Inferior parietal cortex (tissue), 1 donor: ENCODE measurements at regions not wholly inside any gene's neighbourhood (a gene's known extent, or its start where the extent isn't known, plus 50 kb on each side); places are given as distances from the start of the nearest gene placed in this dataset.

Experiments used
- DNase-seq: peaks from one replicate; pipeline ENCODE4 v3.0.0-alpha.2; 2016; ENCODE audit errors: extremely low spot score

DNA sequence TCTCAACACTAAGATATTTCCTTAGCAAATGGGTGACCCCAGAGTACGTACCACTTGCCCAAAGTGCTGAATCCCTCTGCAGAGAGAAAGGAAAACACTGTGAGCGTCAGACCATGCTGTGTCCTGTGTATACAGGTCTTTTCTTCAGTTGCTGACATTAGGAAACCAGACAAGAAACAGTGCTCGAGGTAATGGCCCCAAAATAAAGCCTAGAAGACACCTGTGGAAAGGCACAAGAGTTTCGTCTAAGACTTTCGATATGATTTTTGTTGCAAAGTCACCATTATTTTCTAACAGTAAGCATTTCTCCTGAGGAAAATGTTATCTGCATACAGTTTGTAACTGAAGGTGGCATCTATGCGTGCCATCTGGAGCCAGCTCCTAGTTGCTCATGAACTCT is 62.0 kb upstream of the SIMC1 start:
- no peak for DNase-seq

DNA sequence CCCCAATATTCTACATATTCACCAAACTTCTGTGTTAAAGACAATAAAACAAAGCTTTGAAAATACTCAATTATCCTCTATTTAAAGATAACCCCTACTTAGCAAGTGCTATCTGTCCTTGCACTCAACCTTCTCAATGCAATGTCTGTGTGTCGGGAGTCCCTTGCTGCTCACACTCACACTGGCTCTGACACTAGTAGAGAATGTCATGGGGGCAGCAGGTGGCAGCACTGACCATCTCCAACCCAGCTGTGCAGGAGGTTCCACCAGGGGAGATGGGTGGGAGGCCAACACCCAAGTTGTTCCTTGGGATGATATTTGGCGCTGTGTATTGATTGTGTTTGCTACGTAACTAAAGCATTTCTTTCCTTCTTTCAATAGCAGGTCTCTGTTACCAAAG is 59.4 kb upstream of the SIMC1 start:
- DNase-seq = no peak

DNA sequence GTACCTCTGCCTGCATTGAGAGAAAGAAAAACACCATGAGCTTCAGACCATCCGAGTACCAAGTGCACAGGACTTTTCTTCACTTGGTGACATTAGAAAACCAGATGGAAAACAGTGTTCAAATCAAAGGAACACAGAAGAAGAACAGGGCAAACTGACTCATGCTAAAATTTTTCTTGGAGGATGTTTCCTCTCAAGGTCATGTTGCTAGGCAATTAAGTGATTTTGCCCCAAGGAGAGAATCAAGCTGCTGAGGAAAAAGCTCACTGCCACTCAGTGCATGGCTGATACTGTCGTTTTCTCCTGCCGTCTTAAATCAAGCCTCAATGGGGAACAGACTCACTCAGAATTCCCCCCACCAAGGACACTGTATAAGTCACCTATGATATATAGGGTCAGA is 57.9 kb upstream of the SIMC1 start:
- DNase-seq = no peak

DNA sequence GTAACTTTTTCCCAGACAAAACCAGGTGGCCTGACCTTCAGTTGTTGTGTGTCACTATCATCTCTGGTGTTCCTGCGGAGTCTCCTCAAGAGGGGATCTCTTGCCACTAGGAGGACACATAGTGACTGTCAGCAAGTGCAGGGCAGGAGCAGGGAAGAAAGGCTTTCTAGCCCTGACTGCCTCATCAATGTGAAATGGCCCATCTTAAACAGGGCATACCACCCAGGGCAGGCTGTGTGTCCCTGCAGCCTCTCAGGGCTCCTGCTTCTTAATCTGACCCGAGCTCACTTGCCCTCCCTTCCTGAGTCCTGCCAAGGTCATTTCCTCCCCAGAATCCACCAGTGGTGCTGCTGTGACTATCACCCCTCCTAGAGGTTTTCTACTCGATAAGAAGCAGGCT is 57.4 kb upstream of the SIMC1 start:
- no peak for DNase-seq

DNA sequence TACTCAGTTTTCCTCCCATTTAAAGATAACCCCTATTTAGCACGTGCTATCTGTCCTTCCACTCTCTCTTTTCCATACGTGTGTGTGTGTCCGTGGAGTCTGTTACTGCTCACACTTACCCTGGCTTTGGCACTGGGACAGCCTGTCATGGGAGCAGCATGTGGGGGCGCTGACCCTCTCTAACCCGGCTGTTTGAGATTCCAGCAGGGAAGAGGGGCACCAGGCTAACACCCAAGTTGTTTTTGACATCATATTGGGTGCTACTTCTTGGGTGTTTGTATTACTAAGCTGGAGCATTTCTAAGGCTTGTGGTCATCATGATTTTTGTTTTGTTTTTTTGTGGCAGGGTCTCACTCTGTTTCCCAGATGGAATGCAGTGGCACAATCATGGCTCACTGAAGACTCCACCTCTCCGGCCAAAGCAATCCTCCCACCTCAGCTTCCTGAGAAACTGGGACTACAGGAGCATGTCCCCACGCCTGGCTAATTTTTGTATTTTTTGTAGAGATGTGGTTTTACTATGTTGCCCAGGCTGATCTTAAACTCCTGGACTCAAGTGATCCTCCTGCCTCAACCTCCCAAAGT is 56.9 kb upstream of the SIMC1 start:
- no peak for DNase-seq

DNA sequence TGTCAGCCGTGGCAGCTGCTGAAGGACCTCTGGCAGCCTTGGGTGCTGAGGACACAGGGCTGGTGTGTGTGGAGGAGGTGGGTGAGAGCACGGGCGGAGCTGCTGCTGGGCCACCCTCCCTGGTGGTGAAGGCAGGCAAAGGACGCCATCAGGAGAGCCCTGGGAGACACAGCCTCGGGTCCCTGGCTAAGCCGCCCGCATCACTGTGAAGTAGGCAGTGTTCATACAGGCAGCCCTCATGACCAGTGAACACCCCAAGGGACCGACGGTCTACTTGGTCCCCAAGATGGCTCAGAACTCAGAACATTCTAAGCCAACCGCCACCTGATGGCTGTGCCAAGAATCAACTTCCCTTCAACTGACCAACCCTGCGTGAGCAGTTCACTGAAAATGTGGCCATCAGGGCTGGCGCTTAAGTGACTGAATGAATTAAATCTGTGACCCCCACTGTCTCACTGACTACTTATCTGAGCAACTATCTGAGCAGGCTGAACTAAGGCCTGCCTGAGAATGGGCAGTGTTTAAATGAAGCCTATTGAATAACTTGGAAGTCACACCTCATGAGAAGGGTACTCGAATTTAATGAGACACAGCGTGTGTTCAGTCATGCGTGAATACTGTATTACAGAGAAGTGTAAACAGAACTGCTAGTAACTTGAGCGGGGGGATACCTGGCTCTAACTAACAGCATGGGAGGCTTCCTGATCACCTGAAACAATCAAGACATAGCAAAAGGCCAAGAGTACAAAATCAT is 54.7 kb upstream of the SIMC1 start:
- no peak for DNase-seq

DNA sequence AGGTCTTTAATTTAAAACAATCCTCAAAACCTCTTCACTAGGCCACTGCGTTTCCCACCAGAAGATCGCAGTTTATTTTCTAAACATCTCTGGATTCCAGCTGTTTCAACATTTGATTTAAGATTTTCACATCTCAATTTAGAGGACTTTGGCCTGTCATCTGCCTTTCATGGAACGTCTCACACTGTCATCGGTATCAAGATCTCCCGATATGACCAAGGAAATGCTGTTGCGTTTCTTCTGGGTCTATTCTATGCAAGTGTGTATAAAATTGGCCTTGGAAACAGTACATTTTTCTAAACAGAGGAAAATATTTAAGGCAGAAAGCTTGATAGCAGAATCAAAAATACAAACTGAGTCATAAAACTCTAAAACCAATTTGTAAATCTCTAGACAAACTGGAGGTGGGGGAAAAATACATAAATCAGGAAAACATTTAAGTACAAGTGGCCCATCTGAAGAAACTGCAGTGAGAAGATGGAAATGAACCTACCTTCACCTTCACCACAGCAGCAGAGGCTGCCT is 53.6 kb upstream of the SIMC1 start:
- no peak for DNase-seq

DNA sequence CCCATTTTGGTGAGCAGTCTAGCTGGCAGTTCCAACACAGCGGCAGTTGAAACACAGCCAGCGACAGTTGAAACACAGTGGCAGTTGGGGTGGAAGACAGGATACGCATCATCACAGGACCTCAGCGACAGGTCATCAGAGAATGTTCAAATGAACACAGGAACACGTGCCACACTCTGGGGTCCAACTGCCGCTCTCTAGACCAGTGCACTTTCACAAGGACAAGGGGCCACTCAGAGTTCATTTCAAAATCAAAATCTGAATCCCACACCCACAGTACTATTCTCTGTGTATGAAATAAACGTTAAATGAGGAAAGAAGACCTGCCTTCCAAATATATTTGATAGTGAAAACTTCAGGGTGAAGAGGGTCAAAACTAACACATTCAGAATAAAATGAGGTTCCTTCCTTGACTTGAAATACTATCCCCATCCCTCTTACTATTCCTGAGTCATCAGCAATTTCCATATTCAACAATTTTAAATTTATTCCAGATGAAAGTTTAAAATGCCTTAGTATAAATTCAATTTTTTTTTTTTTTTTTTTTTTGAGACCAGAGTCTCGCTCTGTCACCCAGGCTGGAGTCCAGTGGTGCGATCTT is 53.0 kb upstream of the SIMC1 start:
- no peak for DNase-seq

DNA sequence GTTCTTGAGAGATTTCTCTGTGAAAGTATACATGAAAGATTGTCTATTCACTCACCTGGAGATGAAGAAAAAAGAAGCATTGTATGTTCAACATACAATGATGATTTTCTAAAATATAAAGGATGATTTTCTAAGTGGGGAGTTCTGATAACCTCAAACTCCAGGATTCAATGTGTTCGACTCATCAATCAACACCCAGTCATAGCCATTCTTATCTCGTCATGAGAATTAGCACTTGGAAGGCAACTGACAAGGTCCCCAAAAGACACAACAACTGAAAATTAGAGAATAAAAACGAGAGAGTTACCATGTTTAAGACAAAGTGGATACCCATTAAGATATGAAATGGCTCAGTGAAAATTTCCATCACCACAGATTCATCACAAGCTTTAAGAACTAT is 52.1 kb upstream of the SIMC1 start:
- DNase-seq = no peak

DNA sequence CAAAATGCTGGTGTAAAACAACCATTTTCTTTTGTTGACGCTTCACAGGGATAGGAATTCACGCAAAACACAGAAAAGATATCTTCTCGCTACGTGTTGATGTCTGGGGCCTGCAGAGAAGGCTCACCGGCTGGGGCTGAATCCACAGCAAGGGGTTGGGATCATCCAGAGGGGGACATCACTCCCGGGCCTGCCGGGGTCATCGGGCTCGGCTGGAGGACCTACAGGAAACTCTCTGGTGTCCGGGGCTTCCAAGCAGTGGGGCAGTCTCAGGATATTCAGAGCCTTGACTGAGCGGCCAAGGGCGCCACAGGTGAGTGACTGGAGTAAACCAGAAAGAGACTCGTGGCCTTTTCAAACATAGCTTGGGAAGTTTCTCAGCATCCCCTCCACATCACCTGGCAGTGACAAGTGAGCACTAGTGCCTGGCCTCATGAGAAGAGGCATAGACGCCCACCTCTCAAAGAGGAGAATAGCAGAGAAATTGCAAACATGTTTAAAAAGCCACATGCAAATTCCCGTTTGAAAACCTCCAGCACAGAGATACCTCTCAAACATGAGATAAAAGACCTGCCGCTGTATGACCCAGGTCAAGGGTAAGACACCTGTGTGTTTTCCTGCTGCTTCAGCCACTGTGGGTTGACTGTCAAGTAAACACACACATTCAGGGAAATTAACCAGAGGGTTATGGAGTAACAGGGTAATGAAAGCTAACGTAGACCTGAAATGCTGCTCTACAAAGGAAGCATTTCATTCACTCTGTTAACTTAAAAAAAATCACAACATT is 50.8 kb upstream of the SIMC1 start:
- DNase-seq = no peak

DNA sequence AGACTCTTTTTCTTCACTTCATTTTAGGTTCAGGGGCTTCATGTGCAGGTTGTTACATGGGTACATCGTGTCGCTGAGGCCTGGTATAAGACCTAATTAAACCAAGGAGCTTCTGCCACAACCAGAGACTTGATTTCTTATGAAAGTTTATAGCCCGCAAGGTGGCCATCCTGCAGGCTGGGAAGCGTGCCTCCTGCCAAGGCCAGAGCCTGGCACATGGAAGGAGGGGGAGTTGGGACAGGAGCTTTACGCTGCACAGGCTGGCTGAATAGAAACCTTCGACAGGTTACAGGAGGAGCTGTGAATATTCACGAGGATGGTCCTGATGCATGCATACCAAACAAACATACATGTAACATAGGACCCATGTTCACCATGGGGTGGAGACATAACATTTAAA is 50.1 kb upstream of the SIMC1 start:
- no peak for DNase-seq
